ENCODE measurements at regions not wholly inside any gene's neighbourhood (a gene's known extent, or its start where the extent isn't known, plus 50 kb on each side); places are given as distances from the start of the nearest gene placed in this dataset.

- TF ChIP-seq CTCF (IDR thresholded peaks at IDR 0.05; ENCODE audit: poor library complexity, severe bottlenecking) (no peak), EP300 (conservative IDR thresholded peaks at IDR 0.05; ENCODE audit: poor library complexity, severe bottlenecking) (no peak), EZH2 (IDR thresholded peaks at IDR 0.05; ENCODE audit: borderline replicate concordance, insufficient read depth, low read length, poor library complexity, severe bottlenecking) (no peak), POLR2AphosphoS5 (IDR thresholded peaks at IDR 0.05) (no peak)
- TF ChIP-seq, protein P1, sequence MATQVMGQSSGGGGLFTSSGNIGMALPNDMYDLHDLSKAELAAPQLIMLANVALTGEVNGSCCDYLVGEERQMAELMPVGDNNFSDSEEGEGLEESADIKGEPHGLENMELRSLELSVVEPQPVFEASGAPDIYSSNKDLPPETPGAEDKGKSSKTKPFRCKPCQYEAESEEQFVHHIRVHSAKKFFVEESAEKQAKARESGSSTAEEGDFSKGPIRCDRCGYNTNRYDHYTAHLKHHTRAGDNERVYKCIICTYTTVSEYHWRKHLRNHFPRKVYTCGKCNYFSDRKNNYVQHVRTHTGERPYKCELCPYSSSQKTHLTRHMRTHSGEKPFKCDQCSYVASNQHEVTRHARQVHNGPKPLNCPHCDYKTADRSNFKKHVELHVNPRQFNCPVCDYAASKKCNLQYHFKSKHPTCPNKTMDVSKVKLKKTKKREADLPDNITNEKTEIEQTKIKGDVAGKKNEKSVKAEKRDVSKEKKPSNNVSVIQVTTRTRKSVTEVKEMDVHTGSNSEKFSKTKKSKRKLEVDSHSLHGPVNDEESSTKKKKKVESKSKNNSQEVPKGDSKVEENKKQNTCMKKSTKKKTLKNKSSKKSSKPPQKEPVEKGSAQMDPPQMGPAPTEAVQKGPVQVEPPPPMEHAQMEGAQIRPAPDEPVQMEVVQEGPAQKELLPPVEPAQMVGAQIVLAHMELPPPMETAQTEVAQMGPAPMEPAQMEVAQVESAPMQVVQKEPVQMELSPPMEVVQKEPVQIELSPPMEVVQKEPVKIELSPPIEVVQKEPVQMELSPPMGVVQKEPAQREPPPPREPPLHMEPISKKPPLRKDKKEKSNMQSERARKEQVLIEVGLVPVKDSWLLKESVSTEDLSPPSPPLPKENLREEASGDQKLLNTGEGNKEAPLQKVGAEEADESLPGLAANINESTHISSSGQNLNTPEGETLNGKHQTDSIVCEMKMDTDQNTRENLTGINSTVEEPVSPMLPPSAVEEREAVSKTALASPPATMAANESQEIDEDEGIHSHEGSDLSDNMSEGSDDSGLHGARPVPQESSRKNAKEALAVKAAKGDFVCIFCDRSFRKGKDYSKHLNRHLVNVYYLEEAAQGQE (IDR thresholded peaks at IDR 0.05; ENCODE audit: borderline replicate concordance): no peak
Measured at GRCh38 chr6:109241199-109241598, 141.1 kb downstream of the CD164 start.

Measured in neural cell (in vitro differentiated cells).